ENCODE measurements at regions not wholly inside any gene's neighbourhood (a gene's known extent, or its start where the extent isn't known, plus 50 kb on each side); places are given as distances from the start of the nearest gene placed in this dataset.

DNA sequence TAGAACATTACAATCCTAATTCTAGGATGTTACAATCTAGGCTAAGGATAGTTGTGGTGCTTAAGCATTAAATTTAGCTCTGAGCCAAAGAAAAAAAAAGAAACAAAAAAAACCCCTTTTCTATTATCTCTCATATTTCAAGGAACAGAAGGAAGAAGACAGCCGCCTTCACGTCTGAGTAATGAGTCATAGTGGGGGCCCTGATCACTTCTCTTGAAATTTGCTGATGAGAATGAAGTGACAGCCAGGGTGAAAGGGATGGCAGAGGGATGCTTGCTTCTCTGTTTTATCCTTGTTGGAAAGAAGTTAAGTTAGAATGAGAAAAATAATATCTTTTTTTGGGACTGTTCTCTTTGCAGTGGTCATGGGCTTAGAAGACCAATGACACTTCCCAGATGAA, 82.6 kb upstream of the MPHOSPH6 start:
- FAIRE-seq (no peak), DNase-seq (ENCODE audit: insufficient read length, low spot score) (no peak)

DNA sequence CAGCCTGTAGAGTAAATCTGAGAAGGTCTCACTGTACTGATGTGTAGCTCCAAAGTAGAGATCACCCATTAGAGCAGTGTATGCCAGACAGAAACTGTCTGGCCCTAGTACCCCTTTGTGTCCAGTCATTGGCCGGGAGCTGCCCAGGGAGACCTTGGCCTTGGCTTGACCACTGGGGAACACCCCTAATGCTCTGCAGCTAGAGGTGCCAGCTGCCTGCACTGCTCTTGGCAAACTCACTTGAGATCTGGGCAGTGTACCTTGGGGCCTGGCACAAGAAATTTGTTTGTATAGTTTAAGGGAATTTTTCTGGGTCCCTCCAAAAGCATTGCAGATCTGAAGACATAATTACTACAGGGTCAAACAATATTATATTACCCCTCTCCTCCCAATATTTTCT, 78.7 kb upstream of the MPHOSPH6 start:
- FAIRE-seq, result no peak

DNA sequence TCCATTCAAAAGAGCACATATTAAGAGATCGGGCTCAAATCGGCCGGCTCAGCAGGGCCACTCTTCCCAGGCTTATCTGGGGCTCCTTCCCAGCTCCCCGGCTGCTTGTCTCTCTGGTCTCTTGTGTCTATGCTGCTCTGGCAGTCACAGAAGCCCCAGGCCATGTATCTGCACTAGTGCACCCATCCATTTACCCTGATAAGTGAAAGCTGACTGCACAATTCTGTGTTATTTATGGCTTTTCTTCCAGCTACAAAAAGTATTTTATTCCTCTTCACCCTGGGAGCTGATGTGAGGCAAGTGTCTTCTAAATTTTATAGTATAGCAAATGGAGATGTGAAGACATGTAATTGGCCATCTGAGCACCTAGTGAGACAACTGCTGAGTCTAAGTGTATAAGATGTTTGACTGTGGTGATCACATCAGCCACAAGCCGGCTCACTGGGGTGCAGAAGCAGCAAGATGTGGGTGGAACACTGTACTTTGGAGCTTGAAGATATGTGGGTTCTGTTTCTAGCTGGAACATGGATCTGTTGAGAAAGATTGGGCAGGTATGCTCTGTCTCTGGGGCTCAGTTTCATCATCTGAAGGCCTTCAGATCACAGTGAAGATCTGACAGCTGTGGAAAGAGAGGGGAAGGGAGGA, 78.1 kb upstream of the MPHOSPH6 start:
- no peak for FAIRE-seq
- no peak for DNase-seq (ENCODE audit: insufficient read length, low spot score)

More for the DNA sequence above, 78.7 kb upstream of the MPHOSPH6 start:
- no peak for DNase-seq (ENCODE audit: insufficient read length, low spot score)

DNA sequence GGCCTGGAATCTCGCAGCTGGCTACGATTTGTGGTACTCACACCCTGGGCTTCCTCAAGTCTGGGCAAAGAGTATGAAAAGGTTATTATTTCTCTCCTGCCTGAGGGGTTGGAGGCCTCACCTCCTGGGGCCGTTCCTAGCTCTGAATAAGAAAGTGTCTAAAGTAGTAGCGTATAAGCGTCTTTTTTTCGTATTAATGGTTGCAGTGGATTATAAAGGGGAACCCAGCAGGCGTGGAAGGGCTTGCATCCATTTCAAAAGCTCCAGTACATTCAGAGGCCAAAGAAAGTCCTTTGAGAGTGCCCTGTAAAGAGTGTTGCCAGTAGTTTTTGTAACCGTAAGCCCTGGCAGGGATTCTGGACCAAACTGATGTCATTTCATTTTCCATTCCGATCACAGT, 72.2 kb upstream of the MPHOSPH6 start:
- DNase-seq (ENCODE audit: insufficient read length, low spot score) (no peak), FAIRE-seq (no peak)

DNA sequence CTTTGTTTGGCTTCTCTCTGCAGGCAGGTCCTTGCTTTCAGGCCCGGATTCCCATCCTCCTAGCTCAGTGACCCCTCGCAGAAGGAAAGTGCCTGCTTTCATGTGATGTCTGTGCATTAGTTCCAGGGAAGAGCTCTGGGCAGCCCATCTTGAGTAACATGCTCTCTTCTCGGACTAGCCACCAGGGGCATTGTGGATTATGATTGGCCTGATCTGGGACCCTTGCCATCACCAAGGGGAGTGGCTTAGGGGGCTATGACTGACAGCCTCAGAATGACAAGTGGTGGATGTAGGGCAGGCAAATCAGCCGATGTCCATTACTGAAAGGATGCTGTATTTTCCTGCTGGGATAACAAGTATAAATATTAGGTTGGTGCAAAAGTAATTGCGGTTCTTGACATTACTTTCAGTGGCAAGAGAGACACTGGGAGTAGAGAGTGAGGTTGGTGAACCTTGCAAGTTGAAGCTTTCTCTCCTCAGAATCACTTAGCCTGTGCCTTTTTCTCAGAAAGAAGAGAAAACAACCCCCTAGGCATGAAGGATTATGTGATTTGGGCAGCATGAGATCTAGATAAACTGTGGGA, 71.5 kb upstream of the MPHOSPH6 start:
- FAIRE-seq, result no peak
- no peak for DNase-seq (ENCODE audit: insufficient read length, low spot score)

DNA sequence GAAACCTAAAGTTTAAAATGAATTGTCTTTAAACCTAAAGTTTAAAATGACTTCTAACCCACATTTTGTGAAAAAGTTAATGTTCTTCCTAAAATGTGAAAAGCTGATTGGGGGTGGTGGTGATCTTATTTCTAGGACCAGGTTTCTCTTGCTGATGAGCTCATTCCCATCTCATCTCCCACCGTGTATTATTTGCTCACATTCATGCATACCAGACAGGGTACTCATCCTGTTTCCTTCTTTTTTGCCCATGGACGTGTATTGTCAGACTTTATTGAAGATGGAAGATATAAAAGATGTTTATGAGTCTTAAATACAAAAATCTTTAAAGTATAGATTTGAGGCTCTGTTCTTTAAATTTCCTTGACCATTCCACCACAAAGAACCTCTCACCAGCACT, 70.1 kb upstream of the MPHOSPH6 start:
- DNase-seq (ENCODE audit: insufficient read length, low spot score), result no peak
- no peak for FAIRE-seq

DNA sequence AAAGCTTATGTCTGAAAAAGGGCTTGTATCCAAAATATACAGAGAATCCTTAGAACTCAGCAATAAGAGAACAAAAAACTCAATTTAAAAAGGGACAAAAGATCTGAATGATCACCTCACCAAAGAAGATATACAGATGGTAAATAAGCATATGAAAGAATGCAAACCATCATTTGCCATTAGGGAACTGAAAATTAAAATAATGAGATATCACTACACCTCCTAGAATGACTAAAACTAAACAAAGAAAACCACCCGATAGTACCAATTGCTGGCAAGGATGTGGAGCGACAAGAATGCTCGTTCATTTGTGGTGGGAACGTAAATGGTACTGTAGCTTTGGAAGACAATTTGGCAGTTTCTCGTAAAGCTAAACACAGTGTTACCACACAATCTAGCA, 66.9 kb upstream of the MPHOSPH6 start:
- DNase-seq (ENCODE audit: insufficient read length, low spot score) (no peak), FAIRE-seq (no peak)

DNA sequence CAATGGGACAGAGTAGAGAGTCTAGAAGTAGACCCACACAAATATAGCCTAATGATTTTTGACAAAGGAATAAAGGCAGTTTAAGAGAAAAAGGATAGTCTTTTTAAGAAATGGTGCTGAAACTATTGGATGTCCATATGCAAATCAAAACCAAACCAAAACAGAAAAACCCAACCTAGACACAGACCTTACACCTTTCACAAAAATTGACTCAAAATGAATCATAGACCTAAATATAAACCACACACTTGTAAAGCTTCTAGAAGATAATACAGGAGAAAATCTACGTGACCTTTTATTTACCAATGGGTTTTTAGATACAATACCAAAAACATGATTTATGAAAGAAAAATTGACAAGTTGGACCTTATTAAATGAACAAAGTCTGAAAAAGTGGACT, 66.4 kb upstream of the MPHOSPH6 start:
- DNase-seq (ENCODE audit: insufficient read length, low spot score) (no peak), FAIRE-seq (no peak)

DNA sequence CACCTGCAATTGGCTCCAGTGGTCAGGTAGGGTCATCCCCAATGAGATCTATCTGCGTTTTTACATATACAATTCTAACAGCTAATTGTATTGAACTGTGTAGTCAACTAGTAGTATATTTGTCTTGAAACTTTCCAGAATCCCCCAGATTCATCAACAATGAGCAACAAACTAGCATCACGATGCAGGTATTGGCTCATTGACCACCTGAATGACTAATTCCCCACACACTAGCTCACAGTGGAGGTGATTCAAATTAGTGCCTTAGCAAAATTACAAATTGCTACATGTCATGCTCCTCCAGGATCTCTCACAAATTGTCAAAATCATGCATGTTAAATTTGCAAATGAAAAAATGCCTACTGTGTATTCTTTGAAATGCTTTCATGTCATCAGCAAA, 62.8 kb upstream of the MPHOSPH6 start:
- no peak for FAIRE-seq

DNA sequence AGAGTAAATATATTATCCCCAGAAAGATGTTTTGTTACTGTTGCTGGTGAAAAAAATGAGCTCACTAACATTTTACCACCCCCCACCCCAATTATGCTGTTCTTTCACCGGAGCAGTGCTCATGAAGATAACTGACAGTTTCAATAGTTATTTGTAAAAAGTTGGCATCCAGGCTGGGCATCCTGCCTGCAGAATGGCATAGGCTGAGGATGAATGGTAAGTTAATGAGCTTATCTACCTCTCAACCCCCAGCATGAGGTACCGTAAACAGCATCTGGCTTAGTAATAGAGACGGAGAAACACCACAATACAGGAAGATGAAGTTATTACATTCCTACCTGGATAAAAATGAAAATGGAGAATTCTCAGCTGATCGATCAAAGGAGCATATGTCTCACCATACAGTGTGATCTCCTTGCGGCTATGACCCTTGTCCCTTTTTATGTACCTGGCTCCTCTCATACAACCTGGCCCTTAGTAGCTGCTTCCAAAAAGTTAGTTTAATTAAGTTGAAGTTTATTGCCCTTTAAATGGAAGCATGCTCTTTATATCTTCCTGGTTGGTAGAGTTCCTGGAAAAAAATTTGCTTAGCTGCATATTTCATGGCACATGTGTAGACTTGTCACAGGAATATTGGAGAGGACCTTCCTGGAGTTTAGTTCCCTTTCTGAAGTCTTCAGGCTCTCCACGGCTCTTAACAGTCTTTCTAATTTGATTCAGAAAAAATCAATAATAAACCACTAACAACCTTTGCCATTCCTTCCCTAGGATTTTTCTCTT, 61.2 kb upstream of the MPHOSPH6 start:
- DNase-seq (ENCODE audit: insufficient read length, low spot score), result no peak
- FAIRE-seq, result no peak

More for the DNA sequence above, 62.8 kb upstream of the MPHOSPH6 start:
- DNase-seq (ENCODE audit: insufficient read length, low spot score), result no peak

DNA sequence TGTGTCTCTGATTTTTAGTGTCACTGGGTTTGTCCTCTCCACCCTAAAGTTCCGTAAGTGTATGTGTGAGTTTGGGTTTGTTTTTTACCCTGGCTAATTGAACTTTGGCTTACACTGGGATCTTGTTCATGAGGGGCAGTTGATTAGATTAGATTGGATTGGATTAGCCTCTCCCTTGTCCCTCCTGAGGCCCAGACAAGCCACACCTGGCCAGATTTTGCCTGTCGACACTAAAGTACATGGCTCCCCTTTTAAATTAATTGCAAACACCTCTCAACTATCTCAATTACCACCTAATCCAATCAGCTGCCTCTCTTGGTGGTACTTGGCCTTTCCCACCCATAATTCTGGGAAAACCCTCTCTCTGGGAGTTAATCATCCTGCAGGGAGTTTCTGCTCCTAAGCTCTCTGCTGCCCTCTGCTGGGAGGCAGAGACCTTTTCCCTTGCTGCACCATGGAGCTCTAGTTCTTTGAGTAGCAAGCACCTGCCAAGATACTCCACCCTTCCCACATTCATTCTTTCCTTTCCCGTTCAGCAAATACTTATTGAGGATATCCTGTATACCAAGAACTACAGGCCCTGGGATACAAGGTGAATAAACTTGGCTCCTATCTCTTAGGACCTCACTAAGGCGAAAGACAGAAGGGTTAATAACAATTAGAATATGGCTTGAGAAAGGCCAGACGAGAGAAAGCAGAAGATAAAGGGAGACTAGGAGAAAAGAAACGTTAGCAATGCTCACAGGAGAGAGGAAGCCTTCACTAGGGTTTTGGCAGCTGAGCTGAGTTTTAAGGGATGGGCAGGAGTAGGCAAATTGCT, 60.0 kb upstream of the MPHOSPH6 start:
- FAIRE-seq (no peak), DNase-seq (ENCODE audit: insufficient read length, low spot score) (peak; percentile 22)

DNA sequence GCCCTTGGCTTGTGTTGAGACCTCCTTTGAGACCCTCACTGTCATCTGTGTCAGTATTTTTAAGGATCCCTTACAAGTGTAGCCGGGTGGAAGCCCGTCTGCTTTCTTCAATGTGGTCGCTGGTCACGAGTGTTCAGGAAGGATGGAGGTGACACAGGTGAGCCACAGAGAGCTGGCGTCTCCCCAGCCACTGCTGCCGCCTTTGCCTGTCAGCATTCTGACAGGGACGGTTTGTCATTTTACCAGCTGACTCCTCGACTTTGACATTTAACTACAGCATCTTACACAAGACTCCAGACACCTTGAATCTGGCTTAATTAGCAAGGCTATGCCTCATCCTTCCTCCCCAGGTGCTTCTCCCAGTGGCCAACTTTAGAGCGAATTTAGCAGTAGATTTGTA, 56.3 kb upstream of the MPHOSPH6 start:
- DNase-seq (ENCODE audit: insufficient read length, low spot score) (no peak), FAIRE-seq (no peak)

DNA sequence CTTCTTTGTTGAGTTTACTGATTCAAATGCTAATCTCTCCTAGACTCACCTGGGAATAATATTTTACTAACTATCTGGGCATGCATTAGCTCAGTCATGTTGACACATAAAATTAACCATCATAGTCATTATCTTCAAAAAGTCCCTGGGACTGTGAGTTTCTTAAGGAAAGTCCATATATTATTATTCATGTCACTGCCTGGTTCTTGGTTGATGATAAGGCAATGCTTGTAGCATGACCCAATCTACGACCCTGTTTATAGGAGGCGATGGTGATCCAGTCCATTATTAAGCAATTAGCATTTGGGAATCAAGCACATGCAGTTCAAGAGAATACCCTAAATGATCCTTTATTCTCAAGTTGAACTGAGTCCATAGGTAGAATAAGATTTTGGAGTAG, 54.8 kb upstream of the MPHOSPH6 start:
- DNase-seq (ENCODE audit: insufficient read length, low spot score) (no peak), FAIRE-seq (no peak)

DNA sequence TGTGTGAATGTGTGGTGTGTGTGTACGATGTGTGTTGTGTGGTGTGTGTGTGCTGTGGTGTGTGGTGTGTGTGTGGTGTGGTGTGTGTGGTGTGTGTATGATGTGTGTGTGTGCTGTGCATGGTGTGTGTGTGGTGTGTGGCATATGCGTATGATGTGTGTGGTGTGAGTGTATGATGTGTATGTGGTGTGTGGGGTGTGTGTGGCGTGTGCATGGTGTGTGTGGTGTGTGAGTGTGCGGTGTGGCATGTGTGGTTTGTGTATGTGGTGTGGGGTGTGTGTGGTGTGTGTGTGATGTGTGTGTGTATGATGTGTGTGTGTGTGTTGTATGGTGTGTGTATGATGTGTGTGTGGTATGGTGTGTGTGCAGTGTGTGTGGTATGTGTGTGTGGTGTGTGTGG, 50.5 kb upstream of the MPHOSPH6 start:
- no peak for FAIRE-seq

More for the DNA sequence above, 50.5 kb upstream of the MPHOSPH6 start:
- no peak for DNase-seq (ENCODE audit: insufficient read length, low spot score)
